Sciatic nerve (tissue), 2 donors: ENCODE measurements at regions not wholly inside any gene's neighbourhood (a gene's known extent, or its start where the extent isn't known, plus 50 kb on each side); places are given as distances from the start of the nearest gene placed in this dataset.

Source experiments
- ATAC-seq: fragments of 200-7000 bp; cut with Tn5 transposase; one replicate; pipeline ENCODE4 v1.9.1; 2020; ENCODE audit warnings: mild to moderate bottlenecking, moderate library complexity
- DNase-seq: peaks from one replicate; pipeline ENCODE4 v3.0.0-alpha.2; 2020; ENCODE audit warnings: low spot score
- intact Hi-C: fragments of 100-400 bp; cut with DNase I; formaldehyde crosslinking; loops from one replicate; pipeline ENCODE4 v1.14.2; 2022
- donor health status: DM: no; HTN: no; CAD: no.
- donor health status: DM: no; HTN: no; CAD: no.

DNA sequence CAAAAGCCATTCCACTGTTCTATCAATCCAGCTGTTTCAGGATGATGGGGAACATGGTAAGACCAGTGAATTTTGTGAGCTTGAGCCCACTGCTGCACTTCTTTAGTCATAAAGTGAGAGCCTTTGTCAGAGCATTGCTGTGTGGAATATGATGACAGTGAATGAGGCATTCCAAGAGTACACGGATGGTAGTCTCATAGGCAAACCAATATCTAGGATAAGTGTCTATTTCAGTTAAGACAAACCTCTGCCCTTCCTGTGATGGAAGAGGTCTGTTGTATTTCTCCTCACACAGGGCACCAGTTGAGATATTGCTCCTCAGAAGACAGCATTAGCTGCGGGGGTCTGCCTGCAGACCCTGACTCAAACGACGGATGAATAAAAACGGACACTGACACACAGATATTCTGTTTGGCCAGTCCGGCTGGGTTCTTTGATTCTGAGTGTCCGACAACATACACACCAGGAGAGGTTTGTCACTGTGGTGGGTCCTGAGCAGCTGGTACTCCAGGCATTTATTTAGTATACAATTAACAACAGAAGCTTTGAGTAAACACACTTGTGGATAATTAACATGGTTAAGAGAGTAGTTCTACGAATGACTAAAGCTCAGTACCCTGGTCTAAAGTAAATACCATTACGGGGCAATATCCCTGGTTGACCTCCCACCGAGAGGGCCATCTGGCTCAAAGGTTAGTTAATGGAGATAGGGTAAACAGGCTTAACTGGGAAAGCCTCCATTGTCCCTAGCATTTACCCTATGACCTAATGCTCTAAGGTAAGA, 121.7 kb downstream of the ZNF280B start:
- DNase-seq (no peak), ATAC-seq (no peak)
- intact Hi-C loops, result no loop called here

DNA sequence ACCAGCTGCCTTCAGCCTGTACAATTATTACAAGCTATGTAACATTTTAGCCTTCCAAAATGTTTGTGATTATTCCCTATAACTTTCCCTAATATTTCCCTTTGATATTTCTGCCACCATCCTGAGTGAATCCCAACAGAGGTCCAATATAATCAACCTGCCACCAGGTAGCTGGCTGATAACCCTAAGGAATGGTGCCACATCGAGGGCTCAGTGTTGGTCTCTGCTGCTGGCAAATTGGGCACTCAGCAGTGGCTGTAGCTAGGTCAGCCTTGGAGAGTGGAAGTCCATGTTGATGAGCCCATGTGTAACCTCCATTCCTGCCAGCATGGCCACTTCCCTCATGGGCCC, 121.2 kb downstream of the ZNF280B start:
- no peak for ATAC-seq
- intact Hi-C loops, result no loop called here
- no peak for DNase-seq

DNA sequence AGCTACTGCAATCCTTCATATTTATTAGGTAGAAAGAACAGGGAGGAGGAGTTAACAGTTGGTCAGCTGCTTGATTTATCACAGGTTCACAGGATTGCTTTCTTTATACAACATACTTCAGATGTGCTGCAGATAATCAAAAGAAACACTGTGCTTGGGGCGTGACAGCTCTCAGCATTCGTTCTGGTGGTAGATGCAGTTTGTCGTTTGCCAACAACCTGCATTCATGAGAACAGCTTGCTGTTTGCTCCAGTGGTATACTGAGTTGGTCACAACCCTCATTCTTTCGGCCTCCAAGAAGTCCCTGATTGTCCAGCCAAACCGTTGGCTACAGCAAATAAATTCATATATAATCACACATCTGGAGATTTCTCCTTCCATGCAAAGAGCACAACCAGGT, 120.5 kb downstream of the ZNF280B start:
- intact Hi-C loops, result no loop called here
- ATAC-seq, result no peak
- no peak for DNase-seq

DNA sequence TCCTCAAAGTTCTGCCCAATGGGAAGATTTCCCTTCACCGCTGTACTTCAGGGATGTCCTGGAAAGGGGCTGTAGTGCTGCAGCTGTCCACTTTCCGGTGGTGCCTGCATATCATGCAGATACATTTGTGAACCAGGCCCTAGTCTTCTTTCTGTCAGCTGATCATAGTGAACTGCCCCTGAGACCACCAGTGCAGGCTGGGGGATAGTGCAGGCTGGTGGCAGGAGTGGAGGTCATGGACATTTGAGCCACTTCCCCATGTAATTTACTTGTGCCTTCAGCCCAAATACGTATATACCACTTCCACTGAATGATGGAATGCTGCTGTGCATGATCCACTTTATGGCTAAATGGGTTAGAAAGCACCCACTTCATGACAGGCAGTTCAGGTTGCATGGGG, 120.0 kb downstream of the ZNF280B start:
- intact Hi-C loops, result no loop called here
- DNase-seq, result no peak

DNA sequence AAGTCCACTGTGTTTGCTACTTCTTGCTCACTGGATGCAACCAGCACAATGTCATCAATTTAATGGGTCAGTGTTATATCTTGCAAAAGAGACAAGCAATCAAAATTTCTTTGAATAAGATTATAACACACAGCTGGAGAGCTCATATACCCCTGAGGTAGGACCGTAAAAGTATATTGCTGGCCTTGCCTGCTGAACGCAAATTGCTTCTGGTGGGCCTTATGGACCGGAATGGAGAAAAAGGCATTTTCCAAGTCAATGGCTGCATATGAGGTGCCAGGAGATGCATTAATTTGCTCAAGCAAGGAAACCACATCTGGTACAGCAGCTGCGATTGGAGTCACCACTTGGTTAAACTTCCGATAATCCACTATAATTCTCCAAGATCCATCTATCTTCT, 119.1 kb downstream of the ZNF280B start:
- DNase-seq (no peak), ATAC-seq (no peak)
- intact Hi-C loops, result no loop called here

More for the DNA sequence above, 120.0 kb downstream of the ZNF280B start:
- no peak for ATAC-seq

DNA sequence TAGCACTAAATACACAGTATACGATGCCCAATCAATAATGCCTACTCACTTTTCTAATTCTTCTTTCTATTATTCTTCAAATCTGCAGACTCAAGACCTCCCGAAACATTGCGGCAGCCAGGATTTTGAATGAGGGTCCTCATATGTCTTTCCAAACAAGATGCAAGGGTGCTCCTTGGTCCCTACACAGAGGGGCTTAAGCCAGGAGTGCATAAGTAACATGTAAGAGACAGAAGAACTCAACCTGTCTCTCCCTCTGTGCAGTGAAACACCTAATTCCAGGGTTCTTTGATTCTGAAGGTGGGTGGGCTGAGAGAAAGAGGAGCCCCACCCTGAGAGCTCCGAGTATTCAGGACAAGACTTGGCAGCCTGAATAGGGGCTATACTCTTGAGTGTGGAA, 117.6 kb downstream of the ZNF280B start:
- intact Hi-C loops, result no loop called here
- ATAC-seq, result no peak
- DNase-seq, result no peak

DNA sequence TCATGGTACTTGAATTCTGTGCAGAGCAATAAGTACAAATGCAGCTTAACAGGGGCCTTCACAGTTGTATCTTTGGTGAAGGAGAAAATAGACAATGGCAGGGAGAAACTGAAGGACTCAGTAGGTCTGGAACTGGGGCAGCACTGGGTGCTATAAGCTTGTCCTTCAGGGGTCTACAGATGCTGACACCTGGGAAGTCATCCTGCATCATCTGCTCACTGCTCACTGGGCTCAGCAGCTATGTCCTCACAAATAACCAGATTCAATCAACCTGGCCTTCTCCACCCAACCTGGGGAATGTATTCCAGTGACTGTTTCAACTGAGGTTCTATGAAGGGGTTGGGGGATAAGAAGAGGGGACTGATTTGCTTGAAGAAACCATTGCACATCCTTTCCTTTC, 117.0 kb downstream of the ZNF280B start:
- ATAC-seq (no peak), DNase-seq (no peak)
- intact Hi-C loops, result no loop called here

DNA sequence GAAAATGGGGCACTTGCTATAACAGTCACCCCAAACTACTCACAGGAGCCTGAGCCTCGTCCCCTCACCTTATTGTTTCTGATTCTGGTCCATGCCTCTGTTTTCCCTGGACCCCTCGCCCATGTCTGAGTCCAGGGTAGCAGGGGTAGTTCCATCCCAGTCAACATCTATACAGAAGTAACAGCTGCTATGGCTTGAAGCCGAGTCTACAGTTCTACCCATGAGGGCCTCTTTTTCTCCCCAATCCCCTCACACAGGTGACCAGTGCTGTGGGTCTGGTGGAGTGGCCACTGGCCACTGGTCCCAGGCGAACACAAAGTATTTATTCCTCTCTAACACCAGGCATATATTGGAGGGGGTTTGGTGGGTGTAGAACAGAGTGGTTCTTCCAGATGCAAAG, 116.4 kb downstream of the ZNF280B start:
- intact Hi-C loops, result no loop called here
- DNase-seq (no peak), ATAC-seq (no peak)

DNA sequence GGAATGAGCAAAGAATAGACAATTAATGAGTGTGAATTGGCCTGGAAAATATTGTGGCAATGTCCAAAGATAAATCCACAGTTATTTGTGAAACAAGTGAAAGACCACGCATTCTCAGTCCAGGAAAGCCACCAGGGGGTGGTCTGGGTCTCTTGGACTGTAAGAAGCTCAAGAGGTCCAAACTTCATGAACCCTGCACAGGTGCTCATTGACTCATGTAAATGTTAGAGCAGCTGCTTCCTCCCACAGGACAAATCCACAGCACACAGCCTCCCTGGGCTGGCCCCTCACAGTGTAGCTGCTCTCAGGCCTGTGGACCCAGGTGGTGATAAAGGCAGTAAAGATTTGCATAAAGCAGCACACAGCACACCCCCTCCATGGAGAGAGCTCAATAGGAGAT, 114.0 kb downstream of the ZNF280B start:
- ATAC-seq (no peak), DNase-seq (no peak)
- intact Hi-C loops, result no loop called here

DNA sequence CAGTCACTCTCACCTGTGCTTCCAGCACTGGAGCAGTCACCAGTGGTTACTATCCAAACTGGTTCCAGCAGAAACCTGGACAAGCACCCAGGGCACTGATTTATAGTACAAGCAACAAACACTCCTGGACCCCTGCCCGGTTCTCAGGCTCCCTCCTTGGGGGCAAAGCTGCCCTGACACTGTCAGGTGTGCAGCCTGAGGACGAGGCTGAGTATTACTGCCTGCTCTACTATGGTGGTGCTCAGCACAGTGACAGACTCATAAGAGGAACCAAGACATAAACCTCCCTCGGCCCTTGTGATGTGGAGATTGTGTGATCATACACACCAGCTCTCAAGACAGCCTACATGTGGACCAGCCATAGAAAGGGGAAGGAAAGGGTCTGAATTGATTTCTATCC, 113.3 kb downstream of the ZNF280B start:
- no peak for DNase-seq
- intact Hi-C loops, result no loop called here
- no peak for ATAC-seq

DNA sequence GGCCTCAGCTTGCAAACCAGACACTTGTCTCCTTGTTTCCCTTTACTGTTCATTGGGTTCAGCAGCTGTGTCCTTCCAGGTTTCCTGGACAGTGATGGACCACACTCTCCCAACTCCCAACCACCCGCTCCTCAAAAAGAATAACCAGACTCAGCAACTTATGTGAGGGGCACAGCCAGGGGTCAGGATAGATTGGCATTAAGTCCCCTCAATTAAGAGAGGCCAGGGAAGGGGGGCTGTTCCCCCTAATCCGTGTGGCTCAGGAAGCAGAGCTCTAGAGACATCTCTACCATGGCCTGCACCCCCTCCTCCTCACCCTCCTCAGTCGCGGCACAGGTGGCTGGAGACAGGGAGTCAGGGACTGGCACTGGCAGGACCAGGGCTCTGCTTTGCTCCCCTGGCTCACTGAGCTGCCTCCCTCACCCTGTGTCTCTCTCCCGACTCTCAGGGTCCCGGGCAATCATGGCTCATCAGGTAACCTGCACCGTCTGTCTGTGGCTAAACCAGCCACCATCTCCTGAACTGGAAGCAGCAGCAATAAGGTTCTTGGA, 111.7 kb downstream of the ZNF280B start:
- intact Hi-C loops, result no loop called here
- no peak for ATAC-seq
- DNase-seq, result no peak

DNA sequence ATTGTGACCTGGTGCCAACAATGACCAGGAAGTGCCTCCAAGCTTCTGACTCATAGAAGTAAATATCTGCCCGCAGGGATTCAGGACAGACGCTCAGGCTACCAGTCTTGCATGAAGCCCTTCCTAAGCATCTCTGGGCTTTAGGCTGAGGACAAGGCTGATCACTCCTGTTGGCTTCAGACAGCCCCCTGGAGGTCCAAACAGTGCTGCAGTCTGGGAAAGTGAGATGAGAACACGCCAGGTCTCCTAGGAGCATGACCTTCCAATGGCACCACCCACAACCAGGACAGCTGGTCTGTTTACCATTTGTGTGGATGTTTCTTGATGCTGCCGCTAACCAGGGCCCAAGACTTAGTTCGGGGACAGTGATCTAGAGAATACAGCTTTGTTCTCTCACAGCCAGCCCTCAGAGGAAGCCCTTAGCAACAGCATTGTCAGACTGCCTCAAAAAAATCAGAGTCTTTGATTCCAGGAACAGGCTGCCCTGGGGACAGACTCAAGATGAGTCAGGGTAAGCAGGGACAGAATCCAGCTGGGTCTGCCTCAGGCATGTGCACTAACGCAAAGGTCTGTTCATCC, 111.2 kb downstream of the ZNF280B start:
- ATAC-seq (peak; percentile 96), DNase-seq (no peak)
- intact Hi-C loops, result no loop called here

DNA sequence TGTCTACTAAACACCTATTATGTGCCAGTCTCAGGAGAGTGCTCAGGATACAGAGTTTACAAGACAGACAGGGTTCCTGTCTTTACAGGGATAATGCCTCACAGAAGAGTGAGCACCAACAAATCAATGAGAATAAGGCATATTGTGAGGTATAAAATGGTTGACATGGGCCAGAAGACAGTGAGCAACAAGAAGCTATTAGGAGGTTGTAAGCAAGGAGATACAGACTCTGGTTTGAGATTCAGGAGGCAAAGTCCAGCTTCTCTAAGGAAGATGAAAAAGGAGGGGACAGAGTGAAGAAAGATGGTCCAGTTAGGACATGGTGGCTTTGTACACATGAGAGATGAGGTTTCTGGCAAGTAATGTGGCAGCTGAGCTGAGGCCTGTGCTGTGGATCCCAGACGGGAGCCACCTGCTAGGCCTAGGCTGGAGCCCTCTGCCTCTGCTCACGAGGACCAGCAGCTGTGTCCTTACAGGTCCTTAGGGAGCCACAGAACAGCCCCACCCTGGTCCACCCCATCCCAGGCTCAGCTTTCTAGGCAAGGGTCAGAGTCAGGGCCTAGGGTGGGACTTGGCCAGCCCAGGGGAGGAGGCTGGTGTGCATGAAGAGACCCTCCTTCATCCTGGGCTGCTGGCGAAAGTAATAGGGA, 110.5 kb downstream of the ZNF280B start:
- ATAC-seq, result peak; percentile 67
- DNase-seq, result no peak
- intact Hi-C loops, result no loop called here

DNA sequence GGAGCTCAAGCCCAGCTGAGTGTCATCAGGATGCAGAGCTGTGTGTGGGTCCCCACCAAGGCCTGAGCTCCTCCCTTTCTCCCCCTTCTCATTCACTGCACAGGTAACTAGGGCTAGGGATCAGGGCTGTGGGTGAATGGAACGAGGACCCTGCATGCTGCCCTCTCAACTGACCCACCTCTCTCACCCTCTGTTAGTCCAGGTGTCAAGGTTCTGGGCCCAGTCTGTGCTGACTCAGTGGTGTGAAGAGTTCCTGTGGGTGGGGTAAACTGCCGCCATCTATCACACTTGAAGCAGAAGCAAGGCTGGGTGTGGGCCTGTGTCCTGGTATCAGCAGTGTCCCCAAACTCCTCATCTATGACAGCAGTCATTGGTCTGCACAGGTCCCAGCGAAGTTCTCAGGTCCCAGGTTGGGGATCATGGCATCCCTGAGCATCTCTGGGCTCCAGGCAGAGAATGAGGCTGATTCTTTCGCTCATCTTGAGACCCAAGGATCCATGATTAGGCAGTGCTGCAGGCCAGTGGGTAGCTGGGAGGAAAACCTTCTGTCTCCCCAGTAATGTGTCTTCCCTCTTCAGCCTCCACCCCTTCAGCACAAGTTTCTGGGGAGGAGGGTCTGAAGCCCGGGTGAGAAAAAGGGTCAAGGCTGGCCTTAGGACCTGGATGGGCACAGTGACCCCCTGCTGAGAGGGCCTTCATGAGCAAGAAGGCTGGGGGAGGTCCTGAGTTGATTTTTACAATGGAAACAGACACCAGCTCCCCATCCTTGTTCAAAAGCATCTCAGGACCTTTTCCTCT, 109.8 kb downstream of the ZNF280B start:
- DNase-seq, result no peak
- intact Hi-C loops, result no loop called here
- ATAC-seq, result no peak

DNA sequence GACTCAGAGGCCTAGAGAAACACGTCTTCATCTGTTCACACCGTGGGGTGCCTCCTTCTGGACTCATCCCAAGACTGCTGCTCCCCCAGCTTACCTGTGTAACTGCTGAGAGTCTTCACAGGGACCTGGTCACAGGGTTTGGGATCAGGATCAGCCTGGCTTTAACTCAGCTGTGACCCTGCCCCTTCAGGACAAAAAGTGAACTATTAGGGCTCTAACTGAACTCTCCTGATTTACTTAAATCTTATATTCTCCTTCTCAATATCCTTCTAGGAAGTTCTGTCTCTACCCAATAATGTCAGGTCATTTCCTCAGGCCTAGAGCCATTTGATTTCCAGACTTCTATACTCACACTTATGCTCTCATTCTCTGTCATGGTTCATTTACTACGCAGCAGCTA, 108.4 kb downstream of the ZNF280B start:
- no peak for DNase-seq
- intact Hi-C loops, result no loop called here
- no peak for ATAC-seq

DNA sequence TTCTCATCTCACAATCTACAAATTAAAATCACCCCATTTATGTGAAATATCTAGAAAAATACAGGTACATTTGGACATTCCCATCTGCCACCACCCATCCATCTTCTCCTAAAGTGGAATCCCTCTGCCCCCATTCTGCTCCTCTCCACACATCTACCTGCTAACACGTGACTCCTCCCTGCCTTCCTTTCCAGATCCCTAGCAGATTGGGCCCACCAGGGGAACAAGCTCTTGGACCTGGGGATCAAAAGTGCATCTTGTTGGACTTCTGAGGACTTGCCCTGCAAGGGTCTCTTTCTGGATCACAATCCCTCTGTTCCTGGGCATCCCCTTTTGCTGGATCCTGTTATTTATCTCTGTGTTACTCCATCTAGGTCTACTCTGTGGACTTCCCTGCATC, 107.6 kb downstream of the ZNF280B start:
- DNase-seq (no peak), ATAC-seq (no peak)
- intact Hi-C loops, result no loop called here

DNA sequence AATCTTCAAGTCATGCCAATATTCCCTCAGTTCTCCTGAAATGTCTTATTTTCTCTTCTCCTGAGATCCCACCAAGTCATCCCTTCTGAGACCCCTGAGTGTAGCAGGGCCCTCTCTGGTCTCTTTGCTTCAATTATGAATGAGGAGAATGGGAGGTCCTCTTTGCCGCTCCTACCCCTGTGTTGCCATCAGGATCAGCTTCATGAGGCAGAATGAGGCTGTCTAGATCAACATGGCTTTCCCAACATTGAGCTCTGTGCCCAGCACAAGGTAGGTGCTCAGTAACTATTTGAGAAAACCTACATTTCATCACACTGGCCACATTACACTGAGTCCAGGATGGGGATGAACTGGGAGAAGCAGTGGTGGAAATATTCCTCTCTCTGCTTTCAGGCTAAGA, 107.2 kb downstream of the ZNF280B start:
- DNase-seq (no peak), ATAC-seq (no peak)
- intact Hi-C loops, result no loop called here

DNA sequence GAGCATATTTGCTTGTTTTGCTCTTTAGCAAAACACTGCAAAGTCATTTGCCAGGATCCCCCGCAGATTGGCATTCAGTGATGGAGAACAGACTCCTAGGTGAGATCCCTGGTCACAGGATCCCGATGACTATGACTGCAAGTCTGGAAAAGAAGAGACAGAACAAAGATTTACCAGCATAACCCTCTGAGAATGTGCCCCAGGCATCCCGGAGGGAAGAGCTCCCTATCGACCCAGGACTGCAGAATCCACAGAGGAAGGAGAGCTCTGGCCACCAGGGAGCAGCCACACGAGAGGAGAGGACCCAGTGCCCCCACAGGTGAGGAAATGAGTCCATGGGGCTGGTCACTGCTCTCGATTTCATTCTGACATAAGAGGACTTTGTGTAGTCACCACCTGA, 105.2 kb downstream of the ZNF280B start:
- no peak for ATAC-seq
- intact Hi-C loops, result no loop called here
- no peak for DNase-seq

DNA sequence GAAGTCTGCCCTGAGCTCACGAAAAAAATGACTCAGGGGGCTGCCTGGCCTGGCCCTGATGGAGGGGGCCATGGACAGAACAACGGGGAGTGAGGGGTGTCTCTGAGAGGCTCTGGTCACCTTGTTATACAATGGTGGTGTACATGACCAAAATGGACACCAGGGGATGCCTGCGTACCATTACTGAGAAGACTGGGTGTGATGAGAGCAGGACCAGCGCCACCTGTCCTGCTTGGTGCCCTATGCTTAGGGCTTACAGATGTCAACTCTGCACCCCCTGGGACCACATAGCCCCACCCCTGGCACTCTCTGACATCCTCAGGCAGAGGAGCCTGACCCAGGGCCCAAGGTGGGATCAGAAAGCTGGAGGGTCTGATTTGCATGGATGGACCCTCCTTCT, 104.8 kb downstream of the ZNF280B start:
- ATAC-seq (no peak), DNase-seq (no peak)
- intact Hi-C loops, result no loop called here
